ENCODE measurements at regions not wholly inside any gene's neighbourhood (a gene's known extent, or its start where the extent isn't known, plus 50 kb on each side); places are given as distances from the start of the nearest gene placed in this dataset.
A peak's percentile ranks its signal among the peaks of the same experiment; 100 is the strongest.

DNA sequence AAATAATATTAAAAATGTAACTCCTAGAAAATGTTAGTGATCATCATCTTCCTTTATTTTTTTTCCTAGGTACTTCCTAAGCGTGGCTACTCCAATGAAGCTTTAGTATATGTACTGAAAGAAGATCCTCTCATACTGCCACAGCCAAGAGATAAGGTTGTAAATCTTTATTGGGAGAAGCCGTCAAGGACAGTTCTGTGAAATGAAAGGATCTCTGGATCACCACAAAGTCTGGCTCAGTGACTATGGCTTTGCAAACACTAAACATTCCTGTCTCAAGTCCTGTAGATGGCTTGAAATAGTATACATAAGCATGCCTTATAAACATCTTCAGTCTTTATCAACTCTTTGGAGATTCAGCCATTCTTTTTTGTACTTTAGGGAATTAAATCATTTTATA is 61.2 kb upstream of the DPH5 start:
- DNase-seq, result no peak

DNA sequence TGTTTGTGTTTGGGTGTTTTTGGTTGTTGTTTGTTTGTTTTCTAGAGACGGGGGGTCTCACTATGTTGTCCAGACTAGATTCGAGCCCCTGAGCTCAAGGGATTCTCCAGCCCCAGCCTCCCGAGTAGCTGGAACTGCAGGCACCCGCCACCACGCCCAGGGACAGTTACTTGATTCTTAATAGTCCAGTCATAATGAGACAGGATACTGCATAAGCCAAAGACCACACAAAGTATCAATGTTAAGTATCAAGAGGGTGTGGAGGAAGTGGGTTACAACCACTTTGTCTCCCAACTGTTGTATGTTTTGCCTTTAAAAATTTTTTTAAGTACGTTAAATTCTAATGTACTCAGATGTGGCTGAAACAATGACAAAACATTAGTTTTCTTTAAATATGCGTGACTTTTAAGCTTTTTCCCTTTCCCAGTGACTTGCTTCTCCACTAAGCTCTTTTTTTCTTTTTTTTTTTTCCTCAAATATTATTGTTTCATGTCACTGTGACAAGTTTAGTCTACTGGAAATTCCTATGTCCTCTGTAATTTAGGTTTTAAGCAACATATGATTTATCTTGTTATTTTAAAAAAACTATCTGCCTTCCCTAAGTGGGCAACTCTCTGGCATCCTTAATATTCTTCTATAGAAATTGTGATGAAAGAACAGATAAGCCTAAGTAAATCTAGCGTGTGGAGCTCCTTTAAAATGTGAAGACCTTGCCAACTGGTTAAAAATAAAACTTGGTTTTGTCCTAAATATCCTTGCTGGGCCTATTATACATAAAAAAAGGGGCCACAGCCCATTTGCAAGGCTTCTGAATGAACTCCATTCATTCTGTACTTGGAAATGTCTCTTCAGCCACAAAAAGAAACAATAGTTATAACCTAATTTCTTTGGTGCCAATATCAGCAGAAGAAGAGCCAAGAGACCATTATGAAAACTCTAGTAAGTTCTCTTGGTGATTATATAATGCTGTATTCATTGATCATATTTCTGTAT is 56.2 kb upstream of the DPH5 start:
- DNase-seq, result peak in 1 of 51 donors; percentile 26

DNA sequence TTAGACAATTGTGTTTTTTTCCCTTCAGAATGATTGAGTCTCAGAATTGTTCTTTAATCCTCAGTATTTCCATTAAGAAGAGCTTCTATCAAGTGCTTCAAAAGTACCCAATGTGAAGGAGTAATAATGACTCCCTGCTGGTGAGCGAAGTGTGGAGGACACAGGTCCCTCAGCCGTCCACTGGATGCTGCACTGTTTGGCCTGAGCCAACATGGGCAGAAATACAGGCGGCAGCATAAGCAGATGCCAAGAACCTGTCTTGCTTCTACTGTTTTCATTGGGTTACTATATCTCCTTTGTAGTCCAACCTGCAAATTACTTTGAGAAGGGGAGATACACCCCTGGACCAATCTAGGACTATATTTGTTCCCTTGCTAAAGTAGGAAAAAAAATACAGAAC is 55.3 kb upstream of the DPH5 start:
- peak in 2 of 51 donors; percentile 1 to 2 for DNase-seq

DNA sequence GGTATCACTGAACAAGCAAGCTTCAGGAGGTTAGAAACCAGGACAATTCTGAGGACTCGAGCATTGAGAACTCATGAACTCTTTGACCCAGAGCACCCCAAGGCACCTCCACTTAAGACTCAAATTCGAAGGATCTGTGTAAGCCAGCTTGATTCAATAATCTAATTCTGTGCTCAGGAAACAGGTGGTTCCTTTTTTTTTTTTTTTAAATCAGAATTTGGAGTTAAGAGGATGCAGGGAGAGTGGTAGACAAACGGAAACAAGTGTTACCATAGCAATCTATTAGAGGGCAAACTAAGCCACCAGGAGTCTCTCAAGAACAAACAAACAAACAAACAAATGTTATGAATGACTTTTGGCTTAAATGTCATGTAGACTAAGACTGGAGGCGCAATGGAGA is 53.8 kb upstream of the DPH5 start:
- no peak for DNase-seq

DNA sequence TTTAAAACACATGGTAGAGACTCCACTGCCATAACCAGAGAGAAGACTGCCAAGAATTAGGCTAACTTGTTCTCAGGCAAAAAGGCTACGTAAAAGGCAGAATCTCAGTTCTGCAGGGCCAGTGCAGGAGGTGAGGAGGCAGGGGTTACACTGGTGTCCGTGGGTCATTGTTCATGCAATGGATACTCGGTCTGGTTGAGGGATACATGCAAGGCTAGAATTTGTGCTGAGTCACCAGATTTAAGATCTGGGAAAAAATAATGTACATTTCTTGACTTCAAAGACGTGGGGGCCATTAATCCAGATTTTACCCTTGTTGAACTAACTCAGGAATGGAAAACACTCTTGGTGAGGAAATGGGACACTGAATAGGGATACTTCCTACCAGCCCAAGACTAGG is 52.3 kb upstream of the DPH5 start:
- no peak for DNase-seq

DNA sequence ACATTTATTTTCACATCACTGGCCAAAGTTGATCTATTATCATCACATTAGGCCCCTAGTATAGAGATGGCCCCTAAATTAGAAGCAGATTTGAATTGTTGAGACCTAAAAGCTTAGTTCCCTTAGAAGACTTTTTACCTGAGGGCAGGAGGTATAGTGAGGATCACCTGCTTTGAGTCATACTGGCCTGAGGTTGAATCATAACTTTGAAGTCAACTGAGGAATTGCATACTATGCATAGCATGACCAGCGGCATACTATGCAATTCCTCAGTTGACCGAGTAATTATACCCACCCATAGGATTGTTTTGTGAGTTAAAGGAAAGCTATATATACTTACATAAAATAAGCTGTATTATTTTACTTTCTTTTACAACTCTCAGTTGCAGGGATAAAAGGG is 50.3 kb upstream of the DPH5 start:
- DNase-seq, result no peak

Measured in hypothalamus (tissue), 51 donors.